BLaER1 treated with 17β-estradiol and CSF1 and Interleukin-3, amounts not matched to agents 10 nM and 100 nM (cell line): ENCODE measurements at regions not wholly inside any gene's neighbourhood (a gene's known extent, or its start where the extent isn't known, plus 50 kb on each side); places are given as distances from the start of the nearest gene placed in this dataset.
"Not testable (repeated sequence)": the region's sequence is repeated elsewhere in the genome, so short reads cannot be mapped to it uniquely, and the experiment has no call there.

Experiments
- H3K27ac ChIP-seq, 11 experiments: shearing (Covaris generic); formaldehyde crosslinking; 2 replicates each; pipeline ENCODE4 v1.8.1; 2022
- H3K27me3 ChIP-seq, 11 experiments: shearing (Covaris generic); formaldehyde crosslinking; 2 replicates each; pipeline ENCODE4 v1.8.1; 2022
- H3K36me3 ChIP-seq, 11 experiments: shearing (Covaris generic); formaldehyde crosslinking; 2 replicates each; pipeline ENCODE4 v1.8.1; 2022
- H3K4me1 ChIP-seq, 10 experiments: shearing (Covaris generic); formaldehyde crosslinking; 2 replicates each; pipeline ENCODE4 v1.8.1; 2022
- H3K4me2 ChIP-seq, 11 experiments: shearing (Covaris generic); formaldehyde crosslinking; 2 replicates each; pipeline ENCODE4 v1.8.1; 2022
- H3K4me3 ChIP-seq, 10 experiments: shearing (Covaris generic); formaldehyde crosslinking; 2 replicates each; pipeline ENCODE4 v1.8.1; 2022
- H3K9ac ChIP-seq, 11 experiments: shearing (Covaris generic); formaldehyde crosslinking; 2 replicates each; pipeline ENCODE4 v1.8.1; 2022
- H3K9me3 ChIP-seq, 11 experiments: shearing (Covaris generic); formaldehyde crosslinking; replicated peaks in 1 of 11; 2 replicates each; pipeline ENCODE4 v1.8.1; 2022
- H4K20me1 ChIP-seq, 11 experiments: shearing (Covaris generic); formaldehyde crosslinking; 2 replicates each; pipeline ENCODE4 v1.8.1; 2022
- Cebpa-rat ChIP-seq, 11 experiments: shearing (Covaris generic); IDR thresholded peaks; 2 replicates each; pipeline ENCODE4 v1.8.1; 2022

DNA sequence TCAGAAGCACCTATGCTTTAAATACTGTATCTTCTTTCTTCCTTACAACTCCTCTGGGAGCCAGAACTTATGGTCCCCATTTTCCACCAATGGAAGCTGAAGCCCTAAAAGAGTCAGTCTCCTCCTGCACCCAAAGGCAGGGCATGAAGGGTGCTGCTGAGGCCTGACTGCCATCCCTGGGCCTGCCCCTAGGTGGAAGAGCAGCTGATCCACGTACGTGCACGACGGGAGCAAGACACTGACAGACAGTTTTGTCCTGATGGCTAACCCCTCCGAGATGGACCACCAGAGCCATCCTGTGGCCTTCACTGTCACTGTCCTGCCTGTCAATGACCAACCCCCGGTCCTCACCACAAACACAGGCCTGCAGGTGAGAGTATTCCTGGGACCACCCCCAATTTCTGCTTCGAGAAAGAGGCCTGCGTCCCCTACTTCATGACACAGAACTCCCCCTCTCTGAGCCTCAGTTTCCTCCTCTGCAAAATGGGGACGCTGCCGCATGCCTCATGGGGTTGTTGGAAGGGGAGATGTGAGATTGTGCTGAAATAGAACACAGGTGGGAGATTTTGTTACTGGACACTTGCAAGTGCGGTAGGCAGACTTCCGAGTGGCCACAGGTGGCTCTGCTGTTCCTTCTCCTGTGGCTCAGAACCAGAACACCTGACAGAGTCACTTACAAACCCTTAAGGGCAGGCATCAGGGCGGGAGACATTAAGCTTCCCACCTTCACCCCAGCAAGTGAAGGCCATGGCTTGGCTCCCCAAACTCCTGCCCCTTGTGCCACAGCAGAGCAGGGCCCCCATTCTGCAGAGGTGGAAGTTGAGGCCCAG is 175.4 kb downstream of the TBC1D2B start:
- H3K36me3 ChIP-seq: no peaks in the 10 kb centered on the region

DNA sequence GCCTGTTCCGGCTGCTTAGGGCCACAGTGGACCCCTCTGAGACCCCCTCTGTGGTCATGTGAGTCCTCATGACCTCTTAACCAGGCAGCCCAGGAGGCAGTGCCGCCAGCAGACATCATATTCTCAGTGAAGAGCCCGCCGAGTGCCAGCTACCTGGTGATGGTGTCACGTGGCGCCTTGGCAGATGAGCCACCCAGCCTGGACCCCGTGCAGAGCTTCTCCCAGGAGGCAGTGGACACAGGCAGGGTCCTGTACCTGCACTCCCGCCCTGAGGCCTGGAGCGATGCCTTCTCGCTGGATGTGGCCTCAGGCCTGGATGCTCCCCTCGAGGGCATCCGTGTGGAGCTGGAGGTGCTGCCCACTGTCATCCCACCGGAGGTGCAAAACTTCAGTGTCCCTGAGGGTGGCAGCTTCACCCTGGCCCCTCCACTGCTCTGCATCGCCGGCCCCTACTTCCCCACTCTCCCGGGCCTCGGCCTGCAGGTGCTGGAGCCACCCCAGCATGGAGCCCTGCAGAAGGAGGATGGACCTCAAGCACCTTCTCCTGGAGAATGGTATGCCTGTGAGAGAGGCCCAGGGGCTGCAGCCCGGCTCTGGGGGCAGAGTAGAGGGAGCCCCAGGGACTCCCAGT is 176.1 kb downstream of the TBC1D2B start:
- H3K4me3 ChIP-seq: no peak overlapping the region
- H3K36me3 ChIP-seq: no peaks in the 10 kb centered on the region
- H3K4me2 ChIP-seq: peak overlapping the region in 1 of 11 experiments; percentile 20; a peak in 3 of 22 replicates
- H3K27ac ChIP-seq: no peak overlapping the region
- 0 out of 22 replicates have a peak, but pooled peaks cover 0 to 5% (median 0%) of the 10 kb centered on the region in 11 experiments for H4K20me1 ChIP-seq
- no peaks in the 10 kb centered on the region for H3K27me3 ChIP-seq
- TF ChIP-seq Cebpa-rat (IDR thresholded peaks at IDR 0.05): no peak
- H3K4me1 ChIP-seq: peaks cover 0 to 20% (median 0%) of the 10 kb centered on the region in 10 experiments; a peak in 6 of 20 replicates
- no peaks in the 10 kb centered on the region for H3K9me3 ChIP-seq
- H3K9ac ChIP-seq: peak overlapping the region in 4 of 11 experiments; percentile 19 to 36 (median 22); a peak in 2 of 22 replicates

More for the DNA sequence above, 175.4 kb downstream of the TBC1D2B start:
- Histone ChIP-seq H3K4me2 (peak overlapping the region in 1 of 11 experiments; percentile 20; a peak in 1 of 22 replicates), H4K20me1 (0 out of 22 replicates have a peak, but pooled peaks cover 0 to 5% (median 0%) of the 10 kb centered on the region in 11 experiments), H3K27ac (no peak overlapping the region), H3K9ac (0 out of 22 replicates have a peak overlapping the region, but pooled peaks of 2 of the 11 experiments have one; percentile 19 to 23), H3K27me3 (no peaks in the 10 kb centered on the region), H3K9me3 (no peaks in the 10 kb centered on the region), H3K4me1 (peaks cover 0 to 20% (median 0%) of the 10 kb centered on the region in 10 experiments; a peak in 6 of 20 replicates), H3K4me3 (no peak overlapping the region)
- no peak for TF ChIP-seq Cebpa-rat (IDR thresholded peaks at IDR 0.05)

GRCh38 chr15:77900331-77900963 is 177.1 kb downstream of the TBC1D2B start:
- H3K4me3 ChIP-seq, H3K27me3 ChIP-seq: not testable (repeated sequence)
- 0 out of 22 replicates have a peak overlapping the region, but pooled peaks of 4 of the 11 experiments have one; percentile 9 to 23 (median 18) for H3K9ac ChIP-seq

DNA sequence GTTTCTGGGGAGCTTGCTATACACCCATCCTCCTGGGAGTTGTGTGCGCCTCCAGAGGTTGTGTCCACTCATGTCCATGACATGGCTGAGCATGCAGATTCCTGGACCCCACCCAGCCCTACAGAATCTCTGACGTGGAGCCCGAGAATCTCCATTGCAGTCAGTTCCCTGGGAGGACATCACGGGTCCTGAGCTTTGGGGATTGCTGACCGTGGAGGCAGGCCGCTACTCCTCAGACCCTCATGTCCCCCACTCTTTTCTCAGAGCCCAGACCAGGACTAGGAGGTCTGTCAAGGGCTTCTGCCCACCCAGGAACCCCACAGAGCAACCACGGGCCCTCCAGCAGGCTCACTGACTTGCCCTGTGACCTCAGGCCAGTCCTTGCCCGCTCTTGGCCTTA is 177.7 kb downstream of the TBC1D2B start:
- peaks cover 7 to 34% (median 15%) of the 10 kb centered on the region in 10 experiments for H3K4me1 ChIP-seq
- not testable (repeated sequence) for H3K4me2 ChIP-seq, H3K9ac ChIP-seq, H3K27ac ChIP-seq, H4K20me1 ChIP-seq, H3K9me3 ChIP-seq, H3K27me3 ChIP-seq, H3K4me3 ChIP-seq, H3K36me3 ChIP-seq

More at GRCh38 chr15:77900331-77900963, 177.1 kb downstream of the TBC1D2B start:
- H3K4me1 ChIP-seq: peaks cover 4 to 28% (median 9%) of the 10 kb centered on the region in 10 experiments
- not testable (repeated sequence) for H3K36me3 ChIP-seq, H4K20me1 ChIP-seq, H3K27ac ChIP-seq, H3K4me2 ChIP-seq, H3K9me3 ChIP-seq

DNA sequence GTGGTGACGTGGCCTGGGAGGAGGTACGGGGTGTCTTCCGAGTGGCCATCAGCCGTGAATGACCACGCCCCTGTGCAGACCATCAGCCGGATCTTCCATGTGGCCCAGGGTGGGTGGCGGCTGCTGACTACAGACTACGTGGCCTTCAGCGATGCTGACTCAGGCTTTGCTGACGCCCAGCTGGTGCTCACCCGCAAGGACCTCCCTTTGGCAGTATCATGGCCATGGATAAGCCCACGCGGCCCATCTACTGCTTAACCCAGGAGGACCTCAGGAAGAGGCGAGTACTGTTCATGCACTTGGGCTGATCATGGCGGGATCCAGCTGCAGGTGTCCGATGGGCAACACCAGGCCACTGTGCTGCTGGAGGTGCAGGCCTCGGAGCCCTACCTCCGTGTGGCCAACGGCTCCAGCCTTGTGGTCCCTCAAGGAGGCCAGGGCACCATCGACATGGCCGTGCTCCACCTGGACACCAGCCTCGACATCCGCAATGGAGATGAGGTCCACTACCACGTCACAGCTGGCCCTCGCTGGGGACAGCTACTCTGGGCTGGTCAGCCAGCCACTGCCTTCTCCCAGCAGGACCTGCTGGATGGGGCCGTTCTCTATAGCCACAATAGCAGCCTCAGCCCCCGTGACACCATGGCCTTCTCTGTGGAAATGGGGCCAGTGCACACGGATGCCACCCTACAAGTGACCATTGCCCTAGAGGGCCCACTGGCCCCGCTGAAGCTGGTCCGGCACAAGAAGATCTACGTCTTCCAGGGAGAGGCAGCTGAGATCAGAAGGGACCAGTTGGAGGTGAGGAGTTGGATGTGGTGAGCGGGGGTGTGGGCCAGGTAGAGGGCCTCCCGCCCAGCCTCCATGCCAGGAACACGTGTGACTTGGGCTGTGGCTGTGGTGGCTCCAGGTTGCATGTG is 178.4 kb downstream of the TBC1D2B start:
- Histone ChIP-seq H3K4me2 (no peak overlapping the region), H3K4me1 (peaks cover 7 to 39% (median 21%) of the 10 kb centered on the region in 10 experiments), H3K27me3 (no peaks in the 10 kb centered on the region), H3K27ac (no peak overlapping the region), H3K36me3 (no peaks in the 10 kb centered on the region), H4K20me1 (0 out of 22 replicates have a peak, but pooled peaks cover 0 to 5% (median 0%) of the 10 kb centered on the region in 11 experiments), H3K9me3 (no peaks in the 10 kb centered on the region), H3K4me3 (no peak overlapping the region), H3K9ac (no peak overlapping the region)
- no peak for TF ChIP-seq Cebpa-rat (IDR thresholded peaks at IDR 0.05)

GRCh38 chr15:77897896-77898406 is 179.6 kb downstream of the TBC1D2B start:
- Histone ChIP-seq H3K4me1 (peaks cover 15 to 50% (median 33%) of the 10 kb centered on the region in 10 experiments), H4K20me1 (0 out of 22 replicates have a peak, but pooled peaks cover 0 to 5% (median 0%) of the 10 kb centered on the region in 11 experiments), H3K4me2 (no peak overlapping the region), H3K4me3 (no peak overlapping the region), H3K9ac (no peak overlapping the region), H3K27ac (no peak overlapping the region), H3K36me3 (no peaks in the 10 kb centered on the region), H3K9me3 (no peaks in the 10 kb centered on the region), H3K27me3 (no peaks in the 10 kb centered on the region)
- TF ChIP-seq Cebpa-rat (IDR thresholded peaks at IDR 0.05): no peak

DNA sequence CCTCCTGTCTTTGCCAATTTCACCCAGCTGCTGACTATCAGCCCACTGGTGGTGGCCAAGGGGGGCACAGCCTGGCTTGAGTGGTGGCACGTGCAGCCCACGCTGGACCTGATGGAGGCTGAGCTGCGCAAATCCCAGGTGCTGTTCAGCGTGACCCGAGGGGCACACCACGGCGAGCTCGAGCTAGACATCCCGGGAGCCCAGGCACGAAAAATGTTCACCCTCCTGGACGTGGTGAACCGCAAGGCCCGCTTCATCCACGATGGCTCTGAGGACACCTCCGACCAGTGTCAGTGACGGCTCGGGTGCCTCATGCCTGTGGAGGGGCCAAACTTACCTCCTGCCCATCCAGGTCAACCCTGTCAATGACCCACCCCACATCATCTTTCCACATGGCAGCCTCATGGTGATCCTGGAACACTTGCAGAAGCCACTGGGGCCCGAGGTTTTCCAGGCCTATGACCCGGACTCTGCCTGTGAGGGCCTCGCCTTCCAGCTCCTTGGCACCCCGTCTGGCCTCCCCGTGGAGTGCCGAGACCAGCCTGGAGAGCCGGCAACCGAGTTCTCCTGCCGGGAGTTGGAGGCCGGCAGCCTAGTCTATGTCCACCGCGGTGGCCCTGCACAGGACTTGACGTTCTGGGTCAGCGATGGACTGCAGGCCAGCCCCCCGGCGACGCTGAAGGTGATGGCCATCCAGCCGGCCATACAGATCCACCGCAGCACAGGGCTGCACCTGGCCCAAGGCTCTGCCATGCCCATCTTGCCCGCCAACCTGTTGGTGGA is 180.2 kb downstream of the TBC1D2B start:
- not testable (repeated sequence) for H3K4me3 ChIP-seq, H3K9ac ChIP-seq, H3K27me3 ChIP-seq

GRCh38 chr15:77896147-77897112 is 181.1 kb downstream of the TBC1D2B start:
- not testable (repeated sequence) for H3K27ac ChIP-seq, H3K9me3 ChIP-seq, H4K20me1 ChIP-seq, H3K27me3 ChIP-seq, H3K9ac ChIP-seq, H3K4me3 ChIP-seq, H3K36me3 ChIP-seq
- Histone ChIP-seq H3K4me2 (peak overlapping the region in 10 of 11 experiments; percentile 44 to 99 (median 57); a peak in 18 of 22 replicates), H3K4me1 (peaks cover 30 to 53% (median 47%) of the 10 kb centered on the region in 10 experiments)

More for the DNA sequence above, 180.2 kb downstream of the TBC1D2B start:
- H3K4me1 ChIP-seq: peaks cover 21 to 53% (median 39%) of the 10 kb centered on the region in 10 experiments
- not testable (repeated sequence) for H3K27ac ChIP-seq, H4K20me1 ChIP-seq, H3K36me3 ChIP-seq, H3K4me2 ChIP-seq, H3K9me3 ChIP-seq
